Activated CD8-positive, alpha-beta memory T cell treated with anti-CD3 and anti-CD28 coated beads for 1 hour (primary cell): ENCODE measurements at regions not wholly inside any gene's neighbourhood (a gene's known extent, or its start where the extent isn't known, plus 50 kb on each side); places are given as distances from the start of the nearest gene placed in this dataset.

Source experiments
- DNase-seq, 2 donors: peaks; one replicate each; pipeline ENCODE4 v3.0.0-alpha.2; 2020; ENCODE audit warnings: low read depth in 1 of 2; ENCODE audit errors: extremely low read depth in 1 of 2

DNA sequence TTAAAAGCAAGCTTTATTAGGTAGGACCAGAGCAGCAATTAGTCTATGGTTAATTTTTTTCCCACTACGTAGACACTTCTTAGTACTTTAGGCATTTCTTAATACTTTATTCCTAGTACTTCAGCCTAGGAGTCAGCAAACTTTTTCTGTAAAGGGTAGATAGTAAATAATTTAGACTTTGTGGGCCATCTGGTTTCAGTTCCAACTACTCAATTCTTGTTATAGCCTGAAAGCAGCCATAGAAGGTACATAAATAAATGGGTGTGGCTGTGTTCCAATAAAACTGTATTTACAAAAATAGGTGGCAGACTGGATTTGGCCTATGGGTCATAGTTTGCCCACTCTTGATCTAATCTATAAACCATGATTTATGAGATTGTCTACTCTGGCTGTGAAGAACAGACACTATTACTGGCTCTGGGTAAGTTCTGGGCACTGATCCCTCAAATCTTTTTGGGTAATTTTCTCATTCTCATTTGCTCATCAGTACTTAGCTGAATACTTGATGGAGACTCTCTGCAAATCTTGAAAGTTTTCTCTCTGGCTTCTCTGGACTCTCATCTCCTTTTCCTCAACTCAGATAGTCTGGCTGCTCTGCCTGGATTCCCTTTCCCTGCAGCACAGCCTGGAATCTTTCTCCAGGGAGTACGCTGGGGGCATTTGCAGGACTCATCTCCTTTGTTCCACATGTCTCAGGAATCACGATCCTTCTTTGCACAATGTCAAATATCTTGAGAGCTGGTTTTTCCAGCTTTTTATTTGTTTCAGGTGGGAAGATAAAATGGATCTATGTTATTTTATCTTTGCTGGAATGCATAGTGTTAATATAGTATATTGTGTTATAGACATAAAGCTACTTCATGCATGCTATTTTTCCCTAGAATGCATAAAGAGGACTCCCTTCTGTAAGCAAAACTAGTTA lies 524.8 kb upstream of the TBL1XR1 start:
- no peak for DNase-seq

DNA sequence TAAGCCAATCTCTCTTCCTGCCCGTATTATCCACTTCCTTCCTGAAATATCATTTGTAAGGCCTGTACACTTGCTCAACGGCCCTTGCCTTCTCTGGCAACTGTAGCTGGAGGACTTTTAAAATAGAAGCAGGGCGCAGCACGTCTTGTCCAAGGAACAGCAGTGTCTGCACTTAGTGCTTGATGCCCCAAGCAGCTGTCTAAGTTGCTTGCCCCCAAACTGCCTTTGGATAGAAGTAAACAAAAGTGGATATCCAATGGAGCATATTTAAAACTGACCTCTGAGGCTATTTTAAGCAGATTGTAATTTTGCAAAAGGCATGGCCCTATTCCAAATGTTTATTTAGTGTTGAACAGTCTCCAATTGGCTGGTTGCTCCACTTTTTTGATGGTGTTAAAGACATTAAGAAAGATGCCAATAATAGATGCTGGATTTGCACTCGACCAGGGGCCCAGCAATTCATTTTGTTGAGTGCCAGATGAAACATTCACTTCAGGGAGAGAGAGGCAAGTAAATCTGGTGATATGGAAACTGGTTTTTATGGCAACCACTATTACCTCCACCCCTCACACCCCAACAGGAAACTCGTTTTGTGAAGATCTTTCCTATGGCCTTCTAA lies 526.8 kb upstream of the TBL1XR1 start:
- no peak for DNase-seq

DNA sequence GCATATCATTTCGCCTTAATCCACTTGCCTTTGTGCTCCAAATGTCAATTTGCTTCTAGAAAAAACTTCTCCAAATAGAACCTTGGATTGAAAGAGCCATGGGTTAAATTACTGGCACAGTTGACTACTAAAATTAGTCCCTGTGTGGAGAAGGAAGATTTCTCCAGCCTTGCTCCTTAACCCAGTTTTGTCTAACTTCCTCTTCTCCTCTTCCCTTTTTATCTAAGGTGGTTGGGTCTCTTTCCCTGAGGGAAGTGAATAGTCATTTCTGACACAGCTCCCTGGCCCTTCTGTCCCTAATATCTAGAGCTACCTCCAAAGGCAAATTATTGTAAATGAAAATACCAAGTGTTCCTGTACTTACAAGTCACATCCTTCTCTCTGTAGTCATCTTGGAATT lies 527.9 kb upstream of the TBL1XR1 start:
- no peak for DNase-seq

DNA sequence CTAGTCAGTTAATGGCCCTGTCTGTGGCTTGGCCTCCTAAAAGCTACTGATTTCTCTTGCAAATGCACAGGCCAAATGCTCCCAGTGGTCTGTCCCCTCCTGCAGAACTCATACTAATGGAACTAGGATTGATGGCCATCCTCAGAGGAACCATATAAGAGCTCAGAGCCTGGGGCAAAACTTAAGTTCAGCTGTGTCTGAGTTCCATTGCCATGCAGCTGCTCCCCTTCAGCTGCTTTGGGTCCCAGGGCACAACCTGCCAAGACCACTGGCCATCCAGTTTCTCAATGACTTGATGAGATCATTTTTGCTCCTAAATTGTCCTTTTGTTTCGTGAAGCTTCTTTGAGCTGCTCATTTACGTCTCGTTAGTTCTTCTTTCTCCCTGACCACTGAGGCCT lies 529.5 kb upstream of the TBL1XR1 start:
- DNase-seq: no peak

DNA sequence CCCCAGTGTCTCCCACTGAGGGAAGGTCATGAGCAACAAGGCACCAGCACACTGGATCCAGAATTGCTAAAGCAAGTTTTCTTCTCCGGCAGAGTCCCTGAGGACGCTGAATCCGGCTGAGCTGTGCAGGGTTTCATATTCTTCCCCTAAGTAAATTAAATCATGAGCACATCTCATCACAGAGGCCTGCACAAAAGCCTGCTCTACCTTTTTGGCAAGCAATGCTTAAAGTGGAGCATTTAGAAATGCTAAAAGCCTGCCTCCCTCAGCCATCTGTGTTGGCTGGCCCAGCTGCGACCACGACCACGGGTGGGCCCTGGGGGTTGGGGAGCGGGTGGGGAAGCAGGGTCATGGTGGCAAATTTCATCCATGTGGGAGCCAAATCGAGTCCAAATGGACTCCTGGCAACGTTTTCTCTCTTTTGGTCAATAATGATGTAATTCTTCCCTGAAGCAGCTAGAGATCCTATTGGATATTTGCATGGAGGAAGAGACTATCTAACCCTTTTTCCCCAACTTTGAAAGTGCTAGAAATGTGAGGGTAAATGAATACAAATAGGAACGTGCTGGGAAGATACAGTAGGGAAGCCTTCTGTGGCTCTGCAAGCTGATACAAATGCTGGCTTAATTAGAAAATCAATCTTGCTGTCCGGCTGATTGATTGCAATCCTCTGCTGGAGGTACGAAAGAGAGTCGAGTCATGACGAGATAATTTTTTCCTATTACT lies 532.8 kb upstream of the TBL1XR1 start:
- DNase-seq: no peak

DNA sequence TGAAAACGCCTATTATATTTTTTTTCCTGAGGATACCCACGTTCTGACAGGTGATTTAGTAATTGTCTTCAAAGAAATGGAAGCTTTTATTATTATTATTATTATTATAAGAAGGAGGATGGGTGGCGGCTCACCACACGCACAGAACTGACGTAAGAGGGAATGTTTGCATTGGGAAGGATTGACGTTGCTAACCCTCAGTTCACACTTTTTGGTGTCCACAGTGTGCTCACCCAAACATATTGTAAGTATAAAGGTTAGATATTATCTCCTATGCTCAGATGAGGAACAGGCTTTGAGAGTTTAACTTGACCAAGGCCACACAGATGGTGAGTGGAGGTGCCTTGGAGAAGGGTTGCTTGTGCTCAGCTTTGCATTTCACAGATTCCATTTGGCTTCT lies 533.5 kb upstream of the TBL1XR1 start:
- DNase-seq: no peak

DNA sequence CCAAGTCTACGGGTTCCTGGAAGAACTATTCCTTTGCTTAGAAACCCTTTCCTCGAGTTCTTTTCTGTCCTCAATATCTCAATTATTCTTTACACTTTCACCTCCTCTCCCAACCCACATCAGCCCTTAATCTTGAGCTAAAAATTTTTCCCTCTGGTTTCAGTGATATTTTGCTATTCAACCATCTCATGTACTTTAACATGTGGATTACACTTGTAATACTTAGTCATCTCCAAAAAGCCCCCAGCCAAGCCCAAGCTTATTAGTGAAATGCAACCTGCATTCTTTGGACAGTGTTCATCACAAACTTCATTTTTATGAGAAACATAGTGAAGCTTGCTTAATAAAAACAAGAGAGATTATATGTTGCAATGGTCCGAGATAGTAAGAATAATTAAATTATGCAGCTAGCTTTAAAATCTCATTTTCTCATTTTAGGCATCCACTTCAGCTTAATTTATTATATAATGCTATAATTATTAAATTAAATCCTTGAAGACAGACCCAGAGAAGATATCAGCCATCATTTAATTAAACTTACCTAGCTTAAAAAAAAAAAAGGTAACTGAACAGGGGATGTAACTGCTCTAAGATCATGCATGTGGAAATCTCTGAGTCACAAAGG lies 534.5 kb upstream of the TBL1XR1 start:
- no peak for DNase-seq

DNA sequence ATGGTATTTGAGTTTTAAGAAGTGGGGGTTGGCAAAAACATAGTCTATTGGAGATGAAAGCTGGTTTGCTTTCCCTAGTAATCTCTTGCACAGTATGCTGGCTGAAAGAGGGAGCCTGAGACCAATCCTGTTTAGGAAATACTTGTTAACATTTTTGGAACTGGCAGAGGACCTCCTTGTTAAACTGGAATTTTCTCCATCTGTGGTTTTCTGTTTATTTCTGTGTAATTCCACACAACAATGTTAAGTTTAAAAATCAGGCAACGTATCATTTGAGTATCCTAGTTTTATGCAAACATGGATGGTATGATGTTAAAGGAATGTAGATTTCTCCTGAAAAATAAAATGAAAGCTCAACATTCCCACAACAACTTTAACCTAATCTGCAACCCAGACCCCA lies 536.0 kb upstream of the TBL1XR1 start:
- DNase-seq: no peak

DNA sequence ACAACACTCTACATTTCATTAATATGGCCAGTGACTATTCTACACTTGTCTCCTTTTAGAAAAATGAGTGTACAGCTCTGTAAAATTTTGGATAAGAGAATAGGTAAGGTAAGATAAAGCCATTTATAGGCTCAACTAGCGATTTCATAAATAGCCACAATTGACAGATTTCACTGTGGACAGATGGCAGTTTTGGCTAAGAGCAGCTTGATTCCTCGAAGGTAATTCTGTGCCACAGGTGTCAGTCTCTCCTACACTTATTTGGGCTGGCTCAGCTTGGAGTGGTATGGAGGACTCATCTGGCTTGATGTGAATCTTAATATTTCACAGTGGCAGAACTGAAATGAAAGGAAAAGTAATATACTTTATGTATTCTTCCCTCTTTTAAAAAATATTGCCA lies 536.7 kb upstream of the TBL1XR1 start:
- DNase-seq: no peak

DNA sequence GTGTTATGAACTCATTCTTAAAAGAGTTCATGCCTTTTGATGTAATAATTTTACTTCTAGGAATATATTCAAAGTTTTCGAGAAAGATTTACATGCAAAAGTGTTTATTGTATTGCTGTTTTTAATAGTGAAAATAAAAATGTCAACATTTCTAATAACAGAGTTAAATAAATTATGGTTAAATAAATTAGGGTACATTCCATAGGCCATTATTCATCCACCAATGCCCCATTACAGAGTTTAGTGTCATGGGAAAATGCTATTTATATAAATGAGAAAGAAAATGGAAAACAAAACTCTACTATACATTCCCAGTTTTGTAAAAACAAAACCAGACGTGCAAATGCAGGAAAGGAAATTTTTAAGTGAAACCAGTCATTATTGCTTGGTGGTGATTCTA lies 538.1 kb upstream of the TBL1XR1 start:
- no peak for DNase-seq

DNA sequence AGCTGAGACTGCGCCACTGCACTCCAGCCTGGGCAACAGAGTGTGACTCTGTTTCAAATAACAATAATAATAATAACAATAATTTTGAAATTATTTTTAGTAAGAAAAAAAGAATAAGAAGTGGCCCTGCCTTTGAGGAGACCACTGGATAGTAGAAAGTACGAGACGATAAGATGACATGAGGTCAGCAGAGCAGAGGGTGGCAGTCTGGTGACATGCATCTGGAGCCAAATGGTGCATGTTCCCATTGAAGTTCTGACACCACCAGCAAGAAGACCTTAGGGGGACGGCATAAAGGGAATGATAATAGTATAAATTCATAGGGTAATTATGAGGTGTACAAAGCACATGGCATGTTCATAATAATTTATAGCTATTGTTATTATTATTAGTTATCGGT lies 542.2 kb upstream of the TBL1XR1 start:
- no peak for DNase-seq

DNA sequence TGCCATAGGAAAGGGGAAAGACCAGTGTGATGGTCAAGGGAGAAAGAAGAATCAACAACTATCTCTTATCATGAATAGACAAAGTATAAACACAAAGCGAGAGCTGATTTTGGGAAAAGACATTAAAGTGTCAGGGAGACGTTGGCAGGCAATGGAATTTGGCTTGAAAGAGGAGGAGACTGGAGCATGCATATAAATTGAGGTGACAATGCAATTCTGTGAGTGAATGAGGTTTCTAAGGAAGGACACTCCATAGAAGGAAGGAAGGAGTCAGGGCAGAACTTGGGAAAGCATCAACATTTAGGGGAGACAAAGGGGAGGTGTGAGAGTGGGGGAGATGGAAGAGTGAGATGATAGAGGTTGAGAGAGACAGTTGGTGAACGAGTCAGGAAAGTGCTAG lies 543.0 kb upstream of the TBL1XR1 start:
- DNase-seq: no peak

DNA sequence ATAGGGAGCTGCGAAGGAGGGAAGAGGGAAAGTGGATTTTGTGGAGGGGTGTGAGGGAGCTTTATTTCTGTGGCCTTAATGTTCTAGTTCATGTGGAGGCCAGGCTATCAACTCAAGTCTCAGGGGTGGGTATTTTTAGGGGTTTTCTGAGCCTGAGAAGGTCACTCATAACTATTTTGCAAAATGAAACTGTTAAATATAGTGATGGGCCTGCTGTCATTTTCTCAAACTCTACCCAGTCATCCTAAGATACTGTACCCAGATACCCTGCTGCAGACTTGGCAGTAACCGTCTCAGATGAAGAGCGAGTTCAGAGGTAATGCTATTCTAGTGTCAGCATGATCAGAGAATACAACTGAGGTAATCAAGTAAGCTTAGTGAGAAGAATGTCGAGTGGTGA lies 545.0 kb upstream of the TBL1XR1 start:
- no peak for DNase-seq

DNA sequence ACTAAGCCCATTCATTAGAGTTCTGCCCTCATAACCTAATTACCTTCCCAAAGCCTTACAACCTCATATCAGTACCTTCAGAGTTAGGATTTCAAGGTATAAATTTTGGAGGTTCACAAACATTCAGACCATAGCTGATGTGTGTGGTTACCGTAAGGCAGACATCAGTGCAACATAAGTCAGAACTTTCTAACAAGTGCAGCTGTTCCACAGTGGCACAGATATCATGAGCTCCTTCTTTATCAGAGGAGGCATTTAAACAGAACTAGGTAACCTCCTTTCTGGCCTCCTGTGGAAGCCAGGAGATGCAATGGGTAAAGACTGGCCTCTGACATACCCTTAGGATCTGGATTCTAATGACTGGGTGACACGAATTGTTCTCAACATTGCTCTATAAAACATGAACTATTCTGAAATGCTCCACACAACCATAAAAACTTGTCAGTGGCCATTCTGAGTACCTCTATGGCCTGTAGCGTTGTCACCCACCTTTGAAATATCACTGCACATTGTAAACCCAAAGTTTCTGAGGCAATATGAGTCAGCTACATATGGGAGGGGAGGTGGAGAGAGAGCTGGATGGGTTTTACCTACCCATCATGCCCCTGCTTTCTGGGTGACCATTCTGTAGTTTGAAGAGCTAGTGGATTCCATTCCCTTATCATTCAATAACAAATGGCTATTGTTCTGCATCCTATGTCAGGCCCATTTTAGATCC lies 546.0 kb upstream of the TBL1XR1 start:
- DNase-seq: no peak

DNA sequence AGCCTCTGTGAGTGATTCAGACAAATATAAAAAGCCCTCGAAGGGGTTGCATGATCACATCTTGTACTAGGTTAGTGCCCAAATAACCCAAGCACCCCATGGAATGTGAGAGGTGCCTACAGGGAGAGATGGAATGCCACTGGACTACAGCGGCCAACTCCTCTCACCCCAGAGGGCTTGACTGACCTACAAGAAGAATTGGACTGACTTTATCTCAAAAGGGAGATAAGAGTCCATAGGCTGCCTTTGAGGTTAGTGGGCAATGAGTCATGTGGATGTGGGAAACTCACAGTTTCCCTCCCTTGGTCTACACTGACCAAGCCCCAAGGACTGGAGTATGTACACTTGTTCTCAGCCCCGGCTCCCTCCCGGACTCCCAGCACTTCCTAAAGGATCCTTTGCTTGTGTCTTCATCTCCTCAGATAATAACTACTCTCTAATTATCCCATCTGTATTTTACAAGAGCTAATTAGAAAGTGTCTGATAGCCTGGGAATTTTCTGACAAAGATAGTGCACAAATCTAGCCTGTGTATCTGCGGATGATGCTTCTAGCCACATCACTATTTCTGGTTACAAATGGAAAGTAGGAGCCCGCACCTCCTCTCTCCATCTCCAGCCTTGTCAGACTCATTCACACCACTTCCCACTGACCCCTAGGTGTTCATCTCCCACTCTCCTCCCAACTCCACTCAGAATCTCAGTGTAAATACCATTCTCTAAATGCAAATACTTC lies 547.8 kb upstream of the TBL1XR1 start:
- no peak for DNase-seq

DNA sequence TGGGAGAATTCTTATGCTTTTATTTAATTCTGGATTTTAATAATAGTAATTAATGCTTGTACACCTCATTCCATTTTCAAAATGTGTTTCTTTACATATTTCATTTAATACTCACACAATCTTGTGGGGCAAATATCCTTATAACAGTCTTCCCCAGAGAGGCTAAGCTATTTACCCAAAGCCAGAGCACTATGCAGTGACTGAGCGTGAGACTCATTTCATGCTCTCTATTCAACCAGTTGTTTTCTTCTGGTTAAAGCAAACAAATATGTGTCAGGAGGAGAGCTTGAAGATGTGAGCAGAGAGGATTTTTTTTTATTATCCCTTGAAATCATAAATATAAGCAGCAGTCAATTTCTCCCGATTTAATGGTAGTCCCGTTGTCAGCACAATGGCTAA lies 548.3 kb upstream of the TBL1XR1 start:
- no peak for DNase-seq

DNA sequence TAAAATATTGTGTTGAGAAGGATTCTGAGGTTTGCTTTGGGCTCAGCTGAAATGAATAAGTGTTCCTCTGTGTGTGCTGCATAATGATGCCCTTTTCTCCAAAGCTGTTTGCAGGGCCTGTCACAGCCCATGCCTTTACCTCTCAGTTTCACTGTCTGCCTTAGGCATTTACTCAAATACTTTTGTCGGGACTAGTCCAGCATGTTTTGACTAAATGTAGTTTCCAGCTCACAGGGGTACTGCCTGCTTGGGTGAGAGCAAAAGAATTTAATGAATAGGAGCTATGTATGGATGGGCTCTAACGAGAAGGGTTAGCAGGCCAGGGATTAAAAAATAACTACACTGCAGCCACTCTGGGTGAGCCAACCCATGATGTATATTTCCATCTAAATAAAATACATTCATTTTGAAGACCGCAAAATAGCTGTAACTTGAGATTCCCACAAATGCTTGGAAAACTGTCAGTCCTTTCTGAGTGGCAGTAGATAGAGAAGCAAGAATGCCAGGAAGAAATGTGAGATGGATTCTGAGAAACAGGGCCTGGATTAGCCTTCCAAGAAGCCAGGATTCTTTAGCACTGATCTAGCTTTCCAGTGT lies 549.2 kb upstream of the TBL1XR1 start:
- no peak for DNase-seq

DNA sequence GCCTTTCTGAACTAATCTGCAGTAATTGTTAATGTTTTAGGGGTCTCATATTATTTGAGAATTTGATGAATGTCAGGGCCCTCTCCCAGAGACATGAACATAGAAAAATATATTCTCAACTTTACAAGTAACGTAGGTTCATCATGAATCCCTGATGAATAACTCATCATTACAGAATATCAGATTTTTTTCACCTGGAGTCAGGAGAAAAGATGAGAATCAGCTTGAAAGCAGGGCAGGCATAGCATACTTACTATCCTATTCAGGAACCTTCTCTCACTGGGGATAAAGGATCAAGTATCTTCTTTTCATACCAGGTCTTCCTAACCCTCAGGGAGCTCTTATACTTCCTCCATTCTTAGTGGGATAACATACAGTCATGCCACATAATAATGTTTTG lies 552.6 kb upstream of the TBL1XR1 start:
- no peak for DNase-seq

DNA sequence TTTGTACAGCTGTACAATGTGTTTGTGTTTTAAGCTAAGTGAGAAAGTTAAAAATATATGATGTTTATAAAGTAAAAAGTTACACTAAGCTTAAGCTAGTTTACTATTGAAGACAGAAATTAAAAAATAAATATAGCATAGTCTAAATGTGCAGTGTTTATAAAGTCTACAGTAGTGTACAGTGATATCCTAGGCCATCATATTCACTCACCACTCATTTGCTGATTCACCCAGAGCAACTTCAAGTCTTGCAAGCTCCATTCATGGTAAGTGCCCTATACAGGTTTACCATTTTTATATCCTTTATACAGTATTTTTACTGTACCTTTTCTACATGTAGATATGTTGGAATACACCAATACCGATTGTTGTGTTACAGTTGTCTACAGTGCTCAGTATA lies 553.2 kb upstream of the TBL1XR1 start:
- DNase-seq: no peak

DNA sequence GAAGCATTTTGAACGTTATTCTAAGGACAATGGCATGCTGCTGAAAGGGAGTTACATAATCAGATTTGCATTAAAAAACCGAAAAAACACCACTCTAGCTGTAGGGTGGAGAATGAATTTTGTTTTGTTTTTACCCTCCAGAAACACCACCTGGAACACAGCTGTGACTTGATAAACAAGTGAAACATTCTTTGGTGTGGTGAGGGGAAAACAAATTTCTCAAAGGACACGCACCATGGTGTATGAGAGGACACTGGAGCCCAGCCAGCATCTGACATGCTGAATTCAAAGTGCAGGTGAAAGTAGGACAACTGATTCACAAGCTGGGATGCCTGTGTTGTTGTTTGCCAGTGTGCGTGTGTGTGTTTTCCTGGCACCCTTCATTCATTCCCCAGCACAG lies 554.5 kb upstream of the TBL1XR1 start:
- DNase-seq: no peak
